Activated CD8-positive, alpha-beta memory T cell treated with anti-CD3 and anti-CD28 coated beads for 1 hour (primary cell): ENCODE measurements at regions not wholly inside any gene's neighbourhood (a gene's known extent, or its start where the extent isn't known, plus 50 kb on each side); places are given as distances from the start of the nearest gene placed in this dataset.

Experiments
- DNase-seq, 2 donors: peaks; one replicate each; pipeline ENCODE4 v3.0.0-alpha.2; 2020; ENCODE audit warnings: low read depth in 1 of 2; ENCODE audit errors: extremely low read depth in 1 of 2

DNA sequence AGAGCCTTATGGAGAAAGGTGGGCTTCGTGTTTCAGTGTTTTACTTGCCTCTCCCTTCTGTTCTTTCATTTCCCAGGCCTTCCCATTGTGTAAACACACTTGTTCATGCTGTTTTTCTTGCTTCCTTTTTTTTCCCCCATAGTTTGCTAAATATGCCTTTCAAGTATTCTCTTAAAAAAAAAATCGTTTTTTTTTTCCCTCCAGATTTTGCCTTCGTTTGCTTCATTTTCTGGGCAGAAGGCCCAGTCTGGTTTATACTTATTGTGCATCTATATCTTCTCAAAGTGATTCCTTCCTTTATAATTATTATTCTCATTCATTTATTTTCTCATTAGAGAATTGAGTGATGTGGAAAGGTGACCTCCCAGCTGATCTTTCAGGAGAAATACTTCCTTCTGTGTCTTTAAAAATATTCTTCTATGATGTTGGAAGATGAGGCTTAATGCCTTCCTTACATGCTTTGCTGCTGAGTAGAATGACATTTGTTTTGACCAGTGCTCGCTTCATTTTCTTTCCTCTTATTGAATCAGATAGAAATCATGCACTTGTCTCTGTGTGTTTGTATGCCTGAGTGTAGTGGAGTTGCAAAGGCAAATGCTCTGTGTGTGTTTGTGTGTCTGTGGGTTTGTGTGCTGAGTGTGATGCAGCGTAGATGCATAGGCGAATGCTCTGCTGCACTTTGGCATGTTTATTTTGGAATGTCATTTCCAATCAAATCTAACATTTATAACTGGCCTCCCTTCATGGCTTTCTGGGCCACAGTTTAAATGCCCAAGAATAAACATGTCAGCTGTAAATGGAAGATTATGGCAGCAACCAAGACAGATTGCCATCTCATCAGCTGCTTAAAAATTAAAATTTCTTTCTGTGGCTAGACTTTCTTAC is 591.4 kb downstream of the FGF9 start:
- no peak for DNase-seq

DNA sequence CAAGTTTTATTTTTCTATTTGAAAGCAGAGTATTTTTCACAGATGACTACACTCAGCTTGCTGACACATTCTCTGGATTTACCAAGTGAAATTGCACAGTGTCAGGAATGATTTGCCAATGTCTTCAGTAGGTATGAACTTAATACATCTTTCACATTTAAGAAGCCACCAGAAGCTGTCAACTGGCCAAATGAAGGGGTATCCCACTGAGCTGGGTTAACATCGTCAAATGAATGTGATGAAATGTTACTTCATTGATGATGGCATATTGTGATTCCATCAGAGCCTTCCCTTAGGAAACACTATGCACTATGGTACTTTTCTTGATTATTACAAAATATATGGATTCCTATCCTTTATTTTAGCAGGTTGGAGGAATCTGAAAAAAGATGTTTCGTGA is 592.3 kb downstream of the FGF9 start:
- no peak for DNase-seq

DNA sequence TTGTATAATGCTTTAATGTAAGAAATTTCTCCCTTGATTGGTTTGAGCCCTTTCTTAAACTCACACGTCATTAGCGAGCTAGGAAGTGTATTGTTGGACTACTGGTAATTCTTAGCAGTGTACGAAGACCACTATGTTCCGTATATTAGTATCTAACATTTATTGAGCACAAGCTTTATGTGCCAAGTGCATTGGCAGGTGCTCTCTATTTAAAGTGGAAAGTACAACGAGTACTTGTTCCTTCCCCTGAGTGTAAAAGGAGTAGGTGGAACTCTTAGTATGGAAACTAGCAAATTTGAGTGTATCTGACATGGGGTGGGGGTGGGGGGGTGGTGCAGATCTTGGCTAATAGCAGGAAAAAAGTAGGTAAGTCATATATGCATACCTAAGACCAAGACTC is 594.7 kb downstream of the FGF9 start:
- no peak for DNase-seq

DNA sequence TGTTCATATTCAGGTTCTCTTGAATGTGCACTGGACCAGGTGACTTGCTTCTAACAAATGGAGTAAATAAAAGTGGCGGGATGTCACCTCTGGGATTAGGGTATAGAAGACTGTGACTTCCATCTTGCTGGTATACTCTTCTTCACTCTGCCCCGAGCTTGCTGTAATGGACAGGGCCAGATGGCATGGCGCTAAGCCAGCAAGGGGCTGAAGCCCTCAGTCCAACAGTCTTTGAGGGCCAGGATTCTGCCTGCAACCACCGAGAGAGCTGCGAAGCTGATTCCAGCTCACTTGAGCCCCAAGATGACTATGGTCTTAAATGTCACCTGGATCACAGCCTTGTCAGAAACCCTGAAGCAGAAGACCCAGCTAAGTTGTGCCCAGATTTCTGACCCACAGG is 600.0 kb downstream of the FGF9 start:
- no peak for DNase-seq

DNA sequence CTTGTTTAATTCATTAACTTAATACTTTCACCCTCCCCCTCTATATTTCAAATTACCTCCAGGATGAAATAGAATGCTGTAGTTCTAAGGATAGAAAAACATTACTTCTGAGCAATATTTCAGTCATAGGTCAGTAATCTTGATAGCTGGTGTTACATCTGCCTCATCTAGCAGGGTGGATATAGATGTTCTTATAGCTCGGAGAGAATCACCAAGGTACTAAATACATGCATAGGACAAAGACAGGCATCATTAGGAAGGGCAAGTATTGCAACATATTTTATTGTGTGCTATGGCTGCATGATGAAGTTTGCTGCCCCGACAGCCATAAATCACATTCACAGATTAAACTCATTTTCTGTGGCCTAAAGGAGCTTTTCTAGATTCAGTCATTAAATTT is 601.0 kb downstream of the FGF9 start:
- no peak for DNase-seq

DNA sequence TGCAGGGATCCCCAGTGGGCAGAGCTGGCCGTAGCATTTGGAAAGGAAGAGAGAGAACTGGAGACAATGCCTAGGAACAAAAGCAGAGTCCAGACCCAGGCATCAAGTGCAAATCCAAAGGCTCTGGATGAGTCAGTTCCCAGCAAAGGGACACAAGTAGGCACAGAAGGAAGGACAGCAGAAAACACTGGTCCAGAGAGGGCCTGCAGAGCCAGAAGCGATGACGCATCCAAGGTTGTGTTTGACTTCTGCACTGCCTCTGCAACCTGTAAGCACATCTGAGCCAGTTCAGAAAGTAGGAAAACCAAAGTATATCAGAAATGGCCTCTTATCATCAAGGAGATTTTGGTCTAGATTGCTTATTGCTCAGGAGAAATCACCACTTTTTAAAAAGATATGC is 604.5 kb downstream of the FGF9 start:
- DNase-seq: no peak

DNA sequence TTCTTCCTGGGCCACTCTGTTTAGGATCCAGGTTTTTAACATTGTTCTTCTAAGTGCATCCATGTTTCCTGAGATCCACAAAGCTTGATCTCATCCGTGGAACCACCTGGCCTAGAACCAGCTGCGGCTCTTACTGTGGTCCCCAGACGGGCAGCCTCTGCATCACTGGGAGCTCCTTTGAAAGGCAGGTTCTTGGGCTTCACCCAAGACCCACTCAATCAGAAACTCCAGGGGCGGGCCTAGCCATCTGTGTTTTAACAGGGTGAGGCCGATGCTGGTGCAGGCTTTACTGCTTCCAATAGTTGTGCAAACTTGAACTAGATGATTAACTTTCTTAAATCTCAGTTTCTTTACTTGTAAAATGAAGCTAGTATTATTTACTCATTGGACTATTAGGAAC is 605.7 kb downstream of the FGF9 start:
- no peak for DNase-seq

DNA sequence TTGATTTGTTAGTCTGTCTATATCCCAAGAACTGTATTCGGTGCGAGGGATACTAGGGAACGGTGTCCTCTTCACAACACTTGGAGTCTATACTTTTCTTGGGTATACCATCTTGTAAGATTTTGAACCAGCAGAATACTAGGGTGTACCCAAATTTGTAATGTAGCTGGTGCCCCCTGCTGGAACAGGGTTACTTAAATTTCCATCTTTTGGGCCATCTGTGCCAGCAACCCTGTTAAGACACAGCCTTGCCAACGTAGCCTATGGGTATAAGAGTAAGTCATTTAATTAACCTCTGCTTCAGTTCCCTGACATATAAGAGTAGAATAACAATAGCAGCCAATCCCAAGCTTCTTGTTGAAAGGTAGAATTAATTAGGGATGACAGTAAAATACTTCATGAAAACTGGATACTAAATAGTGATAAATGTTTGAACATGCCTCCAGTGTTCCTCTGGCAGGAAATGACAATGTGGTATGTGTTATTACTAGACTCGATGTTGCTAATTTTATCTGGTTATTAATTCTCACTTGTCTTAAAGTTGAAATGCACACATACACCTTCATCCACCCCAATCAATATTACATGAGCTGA is 607.6 kb downstream of the FGF9 start:
- peak; percentile 40 to 46 for DNase-seq

DNA sequence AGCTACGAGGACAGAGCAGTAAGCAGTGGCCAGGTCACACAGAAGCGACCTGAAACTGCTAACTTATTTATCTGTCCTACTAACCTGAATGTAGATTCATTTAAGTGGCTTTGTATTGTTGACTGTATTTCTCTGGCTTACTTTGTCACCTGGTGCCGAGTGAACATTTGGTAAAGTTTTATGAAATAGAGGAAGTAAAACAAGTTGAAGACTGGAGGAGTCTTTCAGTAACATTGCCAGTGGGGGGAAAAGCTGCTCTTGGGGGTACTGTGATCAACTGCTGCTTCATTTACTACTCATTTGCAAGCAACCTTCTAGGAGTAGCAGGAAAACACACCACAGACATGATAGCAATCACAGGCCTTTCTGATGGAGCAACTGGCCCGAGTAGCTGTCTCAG is 615.0 kb downstream of the FGF9 start:
- no peak for DNase-seq

DNA sequence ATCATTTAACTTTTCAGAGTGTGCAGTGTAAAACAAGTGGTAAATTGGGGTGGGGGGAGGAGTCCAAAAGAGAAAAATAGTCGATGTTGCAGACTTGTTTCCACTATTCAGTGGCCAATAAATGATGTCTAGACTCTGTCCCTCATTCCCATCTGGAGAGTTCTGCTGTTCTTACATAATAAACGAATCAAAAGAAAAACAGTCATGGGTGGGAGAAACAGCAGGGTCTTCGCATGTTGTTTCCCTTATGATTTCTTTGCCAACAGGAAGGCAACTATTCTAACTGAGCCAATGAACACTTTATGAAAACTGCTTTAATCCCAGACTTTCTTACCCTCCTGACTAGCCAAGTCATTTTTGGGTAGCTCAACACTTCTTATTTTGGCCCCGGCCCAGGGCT is 615.5 kb downstream of the FGF9 start:
- no peak for DNase-seq

DNA sequence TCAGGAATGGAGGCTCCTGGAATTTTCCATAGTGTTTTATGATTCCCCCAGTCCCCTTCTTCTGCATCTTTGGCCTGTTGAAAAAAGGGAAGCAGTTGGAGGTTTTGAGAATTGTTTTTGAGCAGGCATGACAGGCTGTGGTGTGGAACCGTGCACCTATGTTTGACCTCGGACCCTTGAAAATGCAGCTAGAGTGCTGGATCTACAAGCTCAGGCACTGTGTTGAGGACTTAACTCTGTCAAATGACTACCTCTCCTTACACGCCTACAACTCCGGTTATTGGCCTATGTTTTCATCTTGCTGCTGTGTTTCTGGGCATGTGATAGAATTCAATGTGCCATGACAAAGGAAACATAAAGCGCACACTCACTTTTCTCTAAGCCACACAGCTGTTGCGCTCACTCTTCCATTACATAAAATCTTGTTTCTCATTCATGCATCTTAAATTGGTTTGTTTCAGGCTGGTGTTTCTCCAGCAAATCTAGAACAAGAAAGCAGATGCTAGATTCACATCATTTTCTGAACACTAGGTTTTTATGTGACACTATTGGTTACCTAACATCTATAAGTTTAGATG is 616.6 kb downstream of the FGF9 start:
- no peak for DNase-seq

DNA sequence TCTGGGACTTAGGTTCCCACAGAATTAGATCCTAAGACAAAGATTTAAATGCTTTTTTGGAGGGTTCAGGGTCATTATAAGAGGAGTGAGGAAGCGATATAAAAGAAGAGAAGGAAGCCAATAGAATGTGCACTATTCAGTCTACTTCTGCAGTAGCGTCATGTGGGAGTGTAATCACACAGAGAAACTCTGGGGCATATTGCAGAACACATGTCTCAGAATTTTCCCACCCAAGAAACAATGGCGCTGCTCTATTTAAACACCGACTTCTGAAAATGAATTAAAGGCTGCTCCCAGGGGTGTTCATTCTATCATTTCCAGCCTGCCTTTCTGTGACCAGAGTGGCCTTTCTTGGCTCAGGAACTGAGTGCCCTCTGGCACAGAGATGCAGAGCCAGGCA is 617.6 kb downstream of the FGF9 start:
- no peak for DNase-seq

DNA sequence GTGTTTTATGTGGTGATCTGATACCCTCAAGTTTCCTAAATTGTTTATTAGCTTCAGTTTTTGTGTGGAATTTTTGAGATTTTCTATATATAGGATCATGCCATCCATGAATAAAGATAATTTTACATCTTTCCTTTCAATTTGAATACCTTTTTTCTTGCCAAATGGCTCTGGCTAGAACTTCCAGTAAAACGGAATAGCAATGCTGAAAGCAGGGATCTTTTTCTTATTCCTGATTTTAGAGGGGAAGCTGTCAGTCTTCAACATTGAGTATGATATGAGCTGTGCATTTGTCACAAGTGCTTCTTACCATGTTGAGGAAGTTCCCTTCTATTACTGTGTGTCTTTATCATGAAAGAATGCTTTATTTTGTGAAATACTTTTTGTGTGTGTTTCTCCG is 618.8 kb downstream of the FGF9 start:
- no peak for DNase-seq

DNA sequence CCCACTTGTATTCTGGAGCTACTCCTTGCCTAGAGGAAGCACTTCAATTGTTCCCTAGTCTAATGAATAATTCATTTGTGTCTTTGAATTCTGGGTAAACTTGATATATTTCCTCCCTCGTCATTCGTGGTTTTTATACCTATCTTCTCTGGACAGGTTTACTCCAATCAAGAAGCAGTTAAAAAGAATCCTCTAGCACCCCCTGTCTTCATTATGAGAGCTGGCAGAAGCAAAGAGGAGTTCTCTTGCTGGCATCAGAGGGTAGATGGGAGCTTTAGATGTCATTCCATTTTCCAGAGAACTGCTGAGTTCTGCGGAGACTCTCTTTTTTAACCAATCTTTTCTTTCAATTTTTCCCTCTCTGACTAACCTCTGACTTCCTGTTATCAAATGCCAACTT is 627.7 kb downstream of the FGF9 start:
- DNase-seq: no peak

DNA sequence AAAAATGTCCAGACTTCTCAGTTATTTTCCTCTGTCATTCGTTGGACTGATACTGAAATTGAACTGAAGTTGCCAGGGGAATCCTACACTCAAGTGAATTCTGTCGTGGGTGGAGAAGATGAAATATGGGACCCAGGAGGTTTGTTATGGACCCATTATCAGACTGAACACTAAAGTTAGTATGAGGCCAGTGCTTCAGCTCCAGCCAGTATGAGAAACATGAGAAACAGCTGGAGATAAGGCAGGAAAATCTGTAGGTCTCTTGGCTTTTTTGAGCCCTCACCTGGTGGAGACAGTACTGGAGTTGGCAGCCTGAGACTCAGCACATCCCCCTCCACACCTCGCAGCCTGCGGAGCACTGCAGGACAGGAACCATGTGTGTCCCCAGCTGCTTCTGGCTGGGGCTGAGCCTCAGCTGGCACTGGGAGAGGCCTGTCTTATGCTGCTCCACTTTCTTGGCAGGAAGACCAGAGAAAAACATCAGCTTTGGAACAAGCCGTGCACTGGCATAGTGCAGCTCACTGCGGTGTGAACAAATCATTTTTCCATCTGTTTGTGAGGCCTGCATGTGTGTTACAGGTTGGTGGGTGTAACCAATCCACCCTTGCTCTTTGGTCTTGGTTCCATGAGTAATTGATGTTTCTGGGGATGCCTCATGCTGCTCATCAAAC is 641.0 kb downstream of the FGF9 start:
- DNase-seq: no peak

DNA sequence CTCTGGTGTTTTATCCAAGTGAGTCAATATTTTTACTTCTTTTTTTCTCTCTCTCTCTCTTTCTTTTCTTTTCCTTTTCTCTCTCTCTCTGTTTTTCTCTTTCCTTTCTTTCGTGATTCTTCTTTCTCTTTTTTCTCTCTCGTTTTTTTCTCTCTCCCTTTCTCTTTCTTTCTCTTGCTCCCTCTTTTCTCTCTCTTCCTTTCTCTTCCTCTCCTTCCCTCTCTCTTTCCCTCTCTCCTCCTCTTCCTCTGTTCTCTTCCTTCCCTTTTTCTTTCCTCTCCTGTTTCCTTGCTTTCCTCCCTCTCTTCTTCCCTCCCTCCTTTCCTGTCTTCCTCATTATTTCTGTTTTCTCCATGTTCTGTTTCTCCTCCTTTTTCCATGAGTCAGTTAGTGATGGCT is 641.5 kb downstream of the FGF9 start:
- no peak for DNase-seq

DNA sequence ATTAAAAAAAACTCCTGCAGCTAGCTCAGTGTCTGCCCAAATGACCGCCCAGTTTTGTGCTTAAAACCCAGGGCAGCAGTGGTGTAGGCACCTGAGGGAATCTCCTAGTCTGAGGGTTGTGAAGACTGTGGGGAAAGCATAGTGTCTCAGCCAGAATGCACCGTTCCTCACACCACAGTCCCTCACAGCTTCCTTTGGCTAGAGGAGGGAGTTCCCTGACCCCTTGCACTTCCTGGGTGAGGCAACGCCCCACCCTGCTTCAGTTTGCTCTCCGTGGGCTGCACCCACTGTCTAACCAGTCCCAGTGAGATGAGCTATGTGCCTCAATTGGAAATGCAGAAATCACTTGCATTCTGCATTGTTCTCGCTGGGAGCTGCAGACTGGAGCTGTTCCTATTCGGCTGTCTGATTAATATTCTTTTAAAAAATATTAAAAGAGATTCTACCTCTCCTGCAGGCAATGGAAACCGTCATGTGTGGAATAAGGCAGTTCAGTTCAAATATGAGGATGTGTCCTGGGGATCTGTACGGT is 645.7 kb downstream of the FGF9 start:
- no peak for DNase-seq

DNA sequence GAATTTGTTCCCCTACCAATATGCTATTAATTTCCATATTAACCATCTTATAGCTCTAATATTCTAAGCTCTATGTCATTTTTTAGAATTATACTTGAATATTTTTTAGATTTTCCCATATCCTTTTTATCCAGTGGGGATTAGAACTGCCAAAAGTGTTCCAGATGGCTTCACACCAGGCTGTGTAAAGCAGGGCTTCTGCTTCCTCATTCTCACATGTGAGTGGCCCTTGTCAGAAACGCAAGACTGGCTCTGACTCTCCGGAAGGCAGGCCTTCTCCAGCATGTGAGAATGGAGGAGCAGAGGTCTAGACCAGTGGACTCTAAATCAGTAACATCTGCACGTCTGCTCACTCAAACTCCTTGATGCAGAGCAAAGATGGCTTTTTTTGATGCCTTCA is 650.1 kb downstream of the FGF9 start:
- DNase-seq: no peak

DNA sequence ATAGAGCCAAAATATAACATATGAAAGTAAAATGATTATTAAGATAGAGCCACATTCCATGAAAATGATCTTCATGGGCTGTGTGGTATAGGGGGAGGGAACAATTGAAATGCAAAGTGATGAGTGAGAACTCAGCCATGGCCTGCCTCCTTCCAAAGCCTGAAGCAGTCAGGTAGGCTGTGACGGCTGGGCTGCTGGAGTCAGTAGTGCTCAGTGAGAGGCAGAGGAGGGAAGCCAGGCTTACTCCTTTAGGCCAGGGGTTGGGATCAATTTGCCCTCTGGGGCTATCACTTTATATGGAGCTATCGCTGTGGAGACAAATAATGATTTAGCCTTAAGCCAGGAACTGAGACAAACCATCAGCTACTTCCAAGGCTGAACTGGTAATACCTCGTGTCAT is 654.9 kb downstream of the FGF9 start:
- no peak for DNase-seq

DNA sequence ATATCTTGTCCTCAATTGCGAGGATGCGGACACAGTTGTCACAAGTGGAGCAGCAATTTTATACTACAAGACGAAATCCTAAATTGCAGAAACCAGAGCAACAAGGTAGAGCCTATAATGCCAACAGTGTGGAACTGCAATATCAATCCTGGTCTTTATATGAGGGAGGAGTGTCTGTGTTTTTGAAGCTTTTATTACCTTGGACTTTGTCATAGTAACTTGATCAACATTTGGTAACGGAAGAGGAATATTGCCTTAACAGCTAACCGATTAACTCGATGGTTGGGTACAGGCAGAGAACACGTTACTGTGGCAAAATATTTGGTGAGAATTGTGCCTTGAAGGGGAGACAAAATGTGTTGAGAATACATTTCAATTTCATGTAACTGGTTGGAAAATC is 661.5 kb downstream of the FGF9 start:
- no peak for DNase-seq

DNA sequence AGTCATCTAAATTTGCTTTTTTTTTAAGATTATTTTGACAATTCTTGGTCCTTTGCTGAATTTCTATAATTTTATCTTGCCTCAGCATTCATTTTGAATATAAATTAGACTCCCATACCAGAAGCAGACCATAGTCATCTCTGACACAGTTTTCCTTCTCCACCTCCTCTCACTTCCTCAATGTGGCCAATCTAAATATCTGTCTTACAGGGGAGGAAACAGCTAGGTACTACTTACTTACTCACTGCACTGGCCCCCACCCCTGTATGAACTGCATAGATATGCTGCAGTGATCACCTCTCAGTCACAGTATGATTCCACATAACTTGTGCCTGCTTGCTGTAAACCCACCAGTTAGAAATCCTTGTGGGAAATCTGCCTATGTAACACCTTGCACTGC is 665.6 kb downstream of the FGF9 start:
- no peak for DNase-seq

DNA sequence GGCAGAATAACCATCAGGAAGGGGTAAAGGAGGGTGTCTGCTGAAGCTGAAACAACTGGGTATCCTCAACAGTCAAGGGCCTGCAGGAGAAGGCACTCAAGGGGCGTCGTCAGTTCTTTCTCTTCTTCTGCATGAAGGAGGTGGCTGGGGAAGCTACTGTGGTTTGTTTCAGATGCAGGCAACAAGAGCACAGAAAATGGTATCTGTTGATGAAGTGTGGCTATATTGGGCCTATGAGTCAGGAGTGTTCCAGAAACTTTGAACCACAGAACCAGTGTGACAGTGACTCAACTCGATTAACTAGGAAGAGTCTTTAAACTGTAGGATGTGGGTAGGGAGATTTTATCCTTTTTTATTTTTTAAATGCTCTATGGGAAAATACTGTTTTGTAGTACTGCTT is 686.3 kb downstream of the FGF9 start:
- no peak for DNase-seq
